K562 (cell line): ENCODE measurements at regions not wholly inside any gene's neighbourhood (a gene's known extent, or its start where the extent isn't known, plus 50 kb on each side); places are given as distances from the start of the nearest gene placed in this dataset.

ENCODE experiments used
- AFF1 ChIP-seq, 2 experiments: fragments of 450-650 bp; IDR thresholded peaks; 2 replicates each; pipeline ENCODE4 v1.6.1; 2018; ENCODE audit warnings: mild to moderate bottlenecking in 2 of 2, low read depth in 1 of 2; ENCODE audit not compliant: partially characterized antibody in 2 of 2
- ARNT ChIP-seq, 2 experiments: fragments of 450-650 bp; IDR thresholded peaks; 2 replicates each; pipeline ENCODE4 v1.6.1; 2016; ENCODE audit warnings: mild to moderate bottlenecking in 1 of 2
- CBX5 ChIP-seq: IDR thresholded peaks from 2 replicates; pipeline ENCODE4 v1.6.1; 2014; ENCODE audit warnings: low read depth, borderline replicate concordance
- FOXK1 ChIP-seq: sonication (generic); formaldehyde crosslinking; IDR thresholded peaks from 2 replicates; pipeline ENCODE4 v1.8.0; 2022; ENCODE audit warnings: missing genetic modification reagents, mild to moderate bottlenecking, borderline replicate concordance
- MAFF ChIP-seq: IDR thresholded peaks from 2 replicates; pipeline ENCODE4 v1.6.1; 2012; ENCODE audit warnings: low read length, improper control_type of control experiment
- STAG1 ChIP-seq: sonication (generic); formaldehyde crosslinking; IDR thresholded peaks from 2 replicates; pipeline ENCODE4 v1.5.0; 2020; ENCODE audit warnings: missing genetic modification reagents, borderline replicate concordance
- ZBED1 ChIP-seq: IDR thresholded peaks from 2 replicates; pipeline ENCODE4 v1.6.1; 2014
- ZNF407 ChIP-seq: fragments of 450-650 bp; IDR thresholded peaks from 2 replicates; pipeline ENCODE4 v1.6.1; 2016; ENCODE audit warnings: low read depth

GRCh38 chr2:52312486-52312885 lies 1280.6 kb upstream of the NRXN1 start (continued):
- TF ChIP-seq ZNF407 (no peak), ZBED1 (no peak), MAFF (no peak), FOXK1 (CRISPR knock-in tag) (no peak), CBX5 (no peak), ARNT (IDR thresholded peaks at IDR 0.05) (no peak), AFF1 (IDR thresholded peaks at IDR 0.05; ENCODE audit: low read depth in 1 of 2, partially characterized antibody in 2 of 2) (no peak), STAG1 (CRISPR knock-in tag) (no peak)
